Mesodermal cell (in vitro differentiated cells): ENCODE measurements at regions not wholly inside any gene's neighbourhood (a gene's known extent, or its start where the extent isn't known, plus 50 kb on each side); places are given as distances from the start of the nearest gene placed in this dataset.

ENCODE experiments used
- H3K27ac ChIP-seq: 2 replicates; pipeline ENCODE4 v1.7.0; 2013; ENCODE audit warnings: mild to moderate bottlenecking, low read depth, low read length, moderate library complexity; ENCODE audit not compliant: severe bottlenecking
- H3K36me3 ChIP-seq: 2 replicates; pipeline ENCODE4 v1.7.1; 2013; ENCODE audit warnings: mild to moderate bottlenecking, low read length, moderate library complexity; ENCODE audit not compliant: control insufficient read depth, insufficient read depth
- H3K4me1 ChIP-seq: one replicate; pipeline ENCODE4 v1.7.1; 2013; ENCODE audit warnings: mild to moderate bottlenecking, low read length; ENCODE audit not compliant: insufficient read depth, control insufficient read depth, poor library complexity, severe bottlenecking
- H3K4me3 ChIP-seq: 2 replicates; pipeline ENCODE4 v1.7.0; 2013; ENCODE audit warnings: low read length, control low read depth, mild to moderate bottlenecking; ENCODE audit not compliant: insufficient read depth, poor library complexity, severe bottlenecking; ENCODE audit errors: extremely low read depth
- H3K9me3 ChIP-seq: 2 replicates; pipeline ENCODE4 v1.7.1; 2013; ENCODE audit warnings: mild to moderate bottlenecking, low read length, moderate library complexity; ENCODE audit not compliant: control insufficient read depth
- WGBS, 2 experiments: methylation state at CpG; one replicate each; pipeline ENCODE4 v1.1.5; 2013; ENCODE audit warnings: missing lambda C conversion rate in 2 of 2; ENCODE audit not compliant: insufficient coverage in 2 of 2; 5-methylcytosine and 5-hydroxymethylcytosine counted together

DNA sequence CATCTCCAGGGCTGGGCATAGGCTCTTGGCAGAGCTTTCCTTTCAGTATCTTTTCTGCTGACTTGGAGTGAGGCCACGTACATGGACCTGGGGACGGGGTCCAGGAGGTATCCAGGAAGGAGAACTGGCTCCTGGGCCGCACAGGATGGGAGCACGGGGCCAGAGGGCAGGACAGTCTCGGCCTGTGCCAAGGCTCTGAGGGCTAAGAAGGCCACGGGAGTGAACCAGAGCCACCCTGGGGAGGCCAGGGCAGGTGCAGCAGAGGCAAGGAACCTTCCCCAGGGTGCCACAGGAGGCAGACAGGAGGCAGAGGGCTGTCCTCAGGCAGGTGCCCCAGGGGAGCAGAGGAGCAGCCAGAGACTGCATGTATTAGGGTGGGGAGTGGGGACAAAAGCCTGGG lies 50.3 kb downstream of the PLXNA1 start:
- H3K36me3 ChIP-seq: peaks cover 64% of the 10 kb centered on the region
- WGBS, 2 experiments: 91% methylated on average over 6 of the region's 6 CpGs
- H3K27ac ChIP-seq: no peak overlapping the region
- H3K9me3 ChIP-seq: no peaks in the 10 kb centered on the region
- no peaks in the 10 kb centered on the region for H3K4me1 ChIP-seq
- H3K4me3 ChIP-seq: no peak overlapping the region

DNA sequence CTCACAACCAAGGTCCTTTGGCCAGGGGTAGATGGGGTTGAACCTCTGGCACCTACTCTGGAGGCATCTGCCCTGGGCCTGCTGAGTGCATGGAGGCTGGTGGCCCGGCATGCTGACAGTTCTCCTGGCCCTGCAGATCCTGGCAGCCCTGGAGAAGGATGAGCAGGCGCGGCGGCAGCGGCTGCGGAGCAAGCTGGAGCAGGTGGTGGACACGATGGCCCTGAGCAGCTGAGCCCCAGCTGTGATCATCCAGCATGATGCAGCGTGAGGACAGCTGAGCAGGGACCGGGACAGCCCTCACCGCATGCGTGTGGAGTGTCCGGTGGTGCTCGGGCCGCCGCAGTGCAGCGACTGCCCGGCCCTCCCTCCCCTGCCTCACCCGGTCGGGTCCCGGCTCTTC lies 50.9 kb downstream of the PLXNA1 start:
- Histone ChIP-seq H3K36me3 (peaks cover 58% of the 10 kb centered on the region), H3K4me1 (no peaks in the 10 kb centered on the region), H3K4me3 (no peak overlapping the region), H3K27ac (no peak overlapping the region), H3K9me3 (no peaks in the 10 kb centered on the region)
- 93 to 96% methylated on average over 15 to 18 of the region's 20 CpGs for WGBS, 2 experiments

DNA sequence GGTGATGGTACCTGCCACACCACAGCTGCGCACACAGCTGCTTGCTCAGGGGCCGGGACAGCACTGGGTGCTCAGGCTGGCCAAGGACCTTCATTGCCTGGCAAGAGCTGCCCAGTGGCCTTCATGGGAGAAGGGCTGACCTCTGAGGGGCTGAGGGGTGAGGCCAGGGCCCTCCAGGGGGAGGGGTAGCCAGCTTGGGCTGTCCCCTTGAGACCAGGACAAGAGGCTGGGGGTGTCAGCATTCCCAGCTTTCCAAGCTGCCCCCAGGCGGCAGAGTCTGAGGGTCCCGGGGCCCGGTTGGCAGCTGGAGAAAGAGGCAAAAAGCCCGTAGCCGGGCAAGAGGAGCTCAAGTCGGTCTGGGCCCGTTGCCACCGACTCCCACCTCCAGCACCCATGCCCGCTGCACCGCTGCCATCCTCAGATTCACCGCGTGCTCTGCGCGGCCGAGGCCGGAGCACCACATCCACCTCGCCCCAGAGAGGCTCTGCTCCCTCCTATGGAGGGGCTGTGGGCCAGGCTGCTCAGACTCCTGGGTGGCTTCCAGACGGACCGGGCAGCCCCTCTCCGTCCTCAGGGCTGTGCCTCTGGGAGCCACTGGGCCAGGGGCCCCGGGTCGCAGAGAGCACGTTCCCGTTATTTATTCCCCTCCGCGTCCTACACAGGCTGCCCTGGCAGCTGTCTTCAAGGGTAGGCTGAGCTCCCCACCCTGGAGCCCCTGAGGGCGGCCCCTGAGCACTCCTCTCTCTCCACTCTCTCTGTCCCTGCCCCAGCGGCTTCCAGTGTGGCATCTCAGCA lies 51.5 kb downstream of the PLXNA1 start:
- WGBS, 2 experiments: 94 to 96% methylated on average over 19 to 26 of the region's 30 CpGs
- Histone ChIP-seq H3K4me3 (no peak overlapping the region), H3K9me3 (no peaks in the 10 kb centered on the region), H3K4me1 (no peaks in the 10 kb centered on the region), H3K36me3 (peaks cover 53% of the 10 kb centered on the region), H3K27ac (no peak overlapping the region)

DNA sequence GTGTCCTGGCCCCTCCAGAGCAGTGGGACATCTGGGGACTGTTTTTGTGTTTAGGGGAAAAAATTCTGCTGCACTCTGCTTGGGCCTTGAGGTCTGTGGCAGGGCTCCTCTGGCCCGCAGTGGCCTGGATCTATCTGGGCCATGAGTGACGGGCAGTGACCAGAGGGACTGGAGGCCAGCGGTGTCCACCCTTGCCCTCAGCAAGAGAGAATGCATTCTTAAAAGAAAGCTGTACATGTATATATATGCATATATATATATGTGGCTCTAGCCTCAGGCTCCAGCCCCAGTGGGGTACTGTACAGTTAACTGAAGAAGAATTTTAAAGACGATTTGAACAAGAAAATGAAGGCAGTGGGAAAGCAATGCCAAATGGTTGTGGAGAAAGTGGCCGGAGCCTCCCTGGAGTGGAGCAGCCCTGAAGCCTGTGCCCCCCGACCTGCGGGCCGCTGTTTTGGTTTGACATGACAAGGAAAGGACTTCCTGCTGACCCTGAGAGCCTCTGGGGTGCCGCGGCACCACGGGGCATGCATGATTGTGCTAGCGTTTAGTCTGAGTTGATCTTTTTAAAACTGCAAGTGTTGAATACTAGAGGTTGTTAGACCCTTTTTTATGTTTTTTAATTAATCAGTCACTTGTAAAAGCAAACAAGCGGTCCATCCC lies 52.2 kb downstream of the PLXNA1 start:
- WGBS, 2 experiments: 92 to 94% methylated on average over 10 to 12 of the region's 13 CpGs
- Histone ChIP-seq H3K9me3 (no peaks in the 10 kb centered on the region), H3K4me1 (no peaks in the 10 kb centered on the region), H3K4me3 (no peak overlapping the region), H3K27ac (no peak overlapping the region), H3K36me3 (peaks cover 46% of the 10 kb centered on the region)

DNA sequence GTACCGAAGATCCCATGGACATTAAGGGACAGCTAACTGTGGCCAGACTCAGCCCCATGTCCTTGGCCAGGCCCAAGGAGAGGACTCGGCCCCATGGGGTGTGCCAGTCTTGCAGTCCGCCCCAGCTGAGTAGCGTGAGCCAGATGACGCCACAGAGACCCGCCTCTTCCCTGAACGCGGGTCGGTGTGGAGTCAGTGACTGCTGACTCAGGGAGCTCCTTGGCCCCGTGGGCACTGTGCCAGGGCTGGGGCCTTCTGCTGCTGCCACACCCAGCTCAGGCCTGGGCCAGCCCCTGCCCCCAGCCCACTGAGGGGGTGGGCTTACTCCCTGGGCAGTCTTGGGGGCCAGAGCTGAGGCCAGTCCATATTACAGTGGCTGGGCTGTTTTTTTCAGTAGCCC lies 52.8 kb downstream of the PLXNA1 start:
- WGBS, 2 experiments: 94 to 95% methylated on average over 10 of the region's 10 CpGs

DNA sequence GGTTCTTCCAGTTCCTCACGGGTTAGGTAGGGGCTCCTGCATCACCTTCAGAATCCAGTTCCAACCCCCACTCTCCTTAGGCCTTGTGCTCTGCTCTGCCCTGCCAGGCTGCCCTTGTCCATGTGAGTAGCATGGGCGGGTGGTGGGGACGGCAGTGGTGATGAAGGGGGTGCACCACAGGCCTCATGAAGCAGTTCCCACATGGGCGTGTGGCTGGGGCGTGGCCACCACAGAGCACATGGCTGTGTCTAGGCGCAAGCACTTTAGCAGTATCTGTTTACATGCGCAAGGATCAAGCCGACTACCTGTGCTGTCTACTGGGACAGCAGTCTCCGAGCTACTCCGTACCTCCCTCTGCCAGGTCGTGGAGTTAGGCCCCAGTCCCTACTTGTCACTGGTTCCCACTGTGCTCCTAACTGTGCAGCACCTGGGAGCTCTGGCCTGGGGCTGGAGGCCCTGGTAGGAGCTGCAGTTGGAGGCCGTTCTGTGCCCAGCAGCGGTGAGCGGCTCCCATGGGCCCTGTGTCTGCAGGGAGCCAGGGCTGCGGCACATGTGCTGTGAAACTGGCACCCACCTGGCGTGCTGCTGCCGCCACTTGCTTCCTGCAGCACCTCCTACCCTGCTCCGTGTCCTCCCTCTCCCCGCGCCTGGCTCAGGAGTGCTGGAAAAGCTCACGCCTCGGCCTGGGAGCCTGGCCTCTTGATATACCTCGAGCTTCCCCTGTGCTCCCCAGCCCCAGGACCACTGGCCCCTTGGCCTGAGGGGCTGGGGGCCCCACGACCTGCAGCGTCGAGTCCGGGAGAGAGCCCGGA lies 53.5 kb downstream of the PLXNA1 start:
- Histone ChIP-seq H3K36me3 (peaks cover 36% of the 10 kb centered on the region), H3K4me1 (no peaks in the 10 kb centered on the region), H3K4me3 (no peak overlapping the region), H3K27ac (no peak overlapping the region), H3K9me3 (no peaks in the 10 kb centered on the region)
- WGBS, 2 experiments: 93 to 95% methylated on average over 24 to 27 of the region's 28 CpGs

More for the DNA sequence above, 52.8 kb downstream of the PLXNA1 start:
- Histone ChIP-seq H3K9me3 (no peaks in the 10 kb centered on the region), H3K27ac (no peak overlapping the region), H3K4me1 (no peaks in the 10 kb centered on the region), H3K36me3 (peaks cover 42% of the 10 kb centered on the region), H3K4me3 (no peak overlapping the region)

DNA sequence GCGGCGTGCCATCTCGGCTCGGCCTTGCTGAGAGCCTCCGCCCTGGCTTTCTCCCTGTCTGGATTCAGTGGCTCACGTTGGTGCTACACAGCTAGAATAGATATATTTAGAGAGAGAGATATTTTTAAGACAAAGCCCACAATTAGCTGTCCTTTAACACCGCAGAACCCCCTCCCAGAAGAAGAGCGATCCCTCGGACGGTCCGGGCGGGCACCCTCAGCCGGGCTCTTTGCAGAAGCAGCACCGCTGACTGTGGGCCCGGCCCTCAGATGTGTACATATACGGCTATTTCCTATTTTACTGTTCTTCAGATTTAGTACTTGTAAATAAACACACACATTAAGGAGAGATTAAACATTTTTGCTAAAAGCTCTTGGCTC lies 54.1 kb downstream of the PLXNA1 start:
- Histone ChIP-seq H3K27ac (no peak overlapping the region), H3K9me3 (no peaks in the 10 kb centered on the region), H3K4me3 (no peak overlapping the region), H3K36me3 (peaks cover 30% of the 10 kb centered on the region), H3K4me1 (no peaks in the 10 kb centered on the region)
- 93 to 100% methylated on average over 5 to 10 of the region's 16 CpGs for WGBS, 2 experiments

DNA sequence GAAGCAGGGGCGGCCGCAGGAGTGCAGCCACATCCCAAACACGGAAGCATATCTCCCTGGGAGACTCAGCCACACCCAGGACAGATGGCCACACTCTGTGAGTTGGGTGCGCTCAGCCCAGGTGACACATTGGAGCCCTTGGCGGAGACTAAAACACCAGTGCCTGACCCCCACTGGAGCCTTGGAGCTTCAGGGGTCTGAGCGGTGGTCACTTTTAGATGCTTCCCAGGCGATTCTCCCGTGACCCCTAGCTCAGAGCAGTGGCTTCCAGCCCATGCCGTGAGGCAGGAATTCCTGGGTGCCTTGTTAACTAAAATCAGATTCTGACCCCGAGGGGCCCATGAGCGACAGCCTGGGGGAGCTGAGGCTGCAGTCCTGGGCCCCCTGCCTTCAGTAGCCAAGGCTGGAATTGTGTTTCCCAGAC lies 54.5 kb downstream of the PLXNA1 start:
- Histone ChIP-seq H3K4me3 (no peak overlapping the region), H3K4me1 (no peaks in the 10 kb centered on the region), H3K9me3 (no peaks in the 10 kb centered on the region), H3K36me3 (peaks cover 26% of the 10 kb centered on the region), H3K27ac (no peak overlapping the region)
- WGBS, 2 experiments: 92 to 94% methylated on average over 11 of the region's 11 CpGs

DNA sequence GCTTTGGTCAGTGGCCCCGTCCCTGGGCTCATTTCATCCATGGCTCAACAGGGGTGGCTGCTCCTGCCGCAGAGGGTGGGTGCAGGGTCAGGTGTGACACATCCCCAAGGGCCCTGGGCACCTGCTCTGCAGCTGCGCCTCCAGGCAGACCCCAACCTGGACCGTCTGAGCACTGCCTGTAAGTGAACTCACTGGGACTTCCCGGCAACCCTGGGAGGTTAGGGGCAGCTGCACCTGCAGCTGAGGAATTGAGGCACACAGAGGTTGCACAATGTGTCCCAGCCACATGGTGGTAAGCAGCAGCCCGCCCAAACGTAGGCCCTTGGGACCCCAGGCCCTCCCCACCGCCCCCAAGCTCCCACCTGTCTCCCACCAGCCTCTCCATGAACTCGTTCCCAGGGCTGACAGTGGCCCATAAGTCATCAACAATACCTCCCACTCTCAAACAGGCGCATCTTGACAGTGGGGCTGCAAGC lies 55.1 kb downstream of the PLXNA1 start:
- Histone ChIP-seq H3K27ac (no peak overlapping the region), H3K4me1 (no peaks in the 10 kb centered on the region), H3K36me3 (peaks cover 20% of the 10 kb centered on the region), H3K4me3 (no peak overlapping the region), H3K9me3 (no peaks in the 10 kb centered on the region)
- WGBS, 2 experiments: 91 to 93% methylated on average over 10 of the region's 10 CpGs

DNA sequence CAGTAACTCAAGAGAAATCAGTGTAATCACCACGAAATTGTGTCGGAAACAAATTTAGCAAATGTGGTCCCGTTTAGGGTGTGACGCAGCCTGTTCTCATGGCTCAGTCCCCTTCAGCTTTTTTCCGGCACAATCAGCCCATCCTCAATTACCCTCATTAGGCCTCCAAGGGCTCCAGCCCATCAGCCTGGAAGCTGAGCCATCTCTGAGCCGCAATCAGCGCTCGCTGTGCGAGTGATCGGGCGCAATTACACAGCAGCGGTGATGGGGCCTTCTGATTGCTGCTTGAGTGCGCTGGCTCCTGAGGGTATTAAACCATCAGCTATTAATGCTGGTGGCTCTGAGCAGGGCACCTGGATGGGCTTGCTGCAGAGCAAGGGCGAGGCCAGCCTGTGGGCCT lies 55.6 kb downstream of the PLXNA1 start:
- 95 to 96% methylated on average over 9 to 12 of the region's 14 CpGs for WGBS, 2 experiments
- no peak overlapping the region for H3K4me3 ChIP-seq
- no peak overlapping the region for H3K27ac ChIP-seq

More for the DNA sequence above, 55.6 kb downstream of the PLXNA1 start:
- Histone ChIP-seq H3K4me1 (no peaks in the 10 kb centered on the region), H3K9me3 (no peaks in the 10 kb centered on the region), H3K36me3 (peaks cover 16% of the 10 kb centered on the region)
